Aorta (tissue), 5 donors: ENCODE measurements at regions not wholly inside any gene's neighbourhood (a gene's known extent, or its start where the extent isn't known, plus 50 kb on each side); places are given as distances from the start of the nearest gene placed in this dataset.

Experiments used
- ATAC-seq: fragments of 200-7000 bp; cut with Tn5 transposase; one replicate; pipeline ENCODE4 v1.9.1; 2022; ENCODE audit warnings: moderate library complexity; ENCODE audit not compliant: low FRiP score
- DNase-seq, 2 donors: peaks; one replicate each; pipeline ENCODE4 v3.0.0-alpha.2; 2020
- H3K27ac ChIP-seq, 2 donors: one replicate each; pipeline ENCODE4 v1.5.1; 2013; ENCODE audit warnings: low read length in 2 of 2, mild to moderate bottlenecking in 2 of 2, moderate library complexity in 2 of 2, control low read depth in 1 of 2, inconsistent platforms in 1 of 2, low read depth in 1 of 2
- H3K27me3 ChIP-seq, 2 donors: one replicate each; pipeline ENCODE4 v1.6.1; 2013; ENCODE audit warnings: control low read depth in 1 of 2, low read length in 1 of 2, mild to moderate bottlenecking in 1 of 2, moderate library complexity in 1 of 2; ENCODE audit not compliant: insufficient read depth in 2 of 2, control insufficient read depth in 1 of 2
- H3K36me3 ChIP-seq, 2 donors: one replicate each; pipeline ENCODE4 v1.6.1; 2013; ENCODE audit warnings: control low read depth in 1 of 2, low read length in 1 of 2, mild to moderate bottlenecking in 1 of 2; ENCODE audit not compliant: insufficient read depth in 2 of 2, control insufficient read depth in 1 of 2
- H3K4me1 ChIP-seq, 2 donors: one replicate each; pipeline ENCODE4 v1.6.1; 2013; ENCODE audit warnings: low read length in 2 of 2, control low read depth in 1 of 2, mild to moderate bottlenecking in 1 of 2, moderate library complexity in 1 of 2; ENCODE audit not compliant: insufficient read depth in 2 of 2, control insufficient read depth in 1 of 2
- H3K4me3 ChIP-seq, 2 donors: one replicate each; pipeline ENCODE4 v1.5.1; 2013; ENCODE audit warnings: low read length in 2 of 2, control low read depth in 1 of 2, mild to moderate bottlenecking in 1 of 2
- H3K9me3 ChIP-seq: one replicate; pipeline ENCODE4 v1.6.1; 2013; ENCODE audit warnings: mild to moderate bottlenecking, low read length; ENCODE audit not compliant: control insufficient read depth
- WGBS, 2 donors: extraction: QIAGEN DNeasy Blood & Tissue Kit; methylation state at CpG; one replicate each; pipeline ENCODE4 v1.1.7; 2013; 5-methylcytosine and 5-hydroxymethylcytosine counted together
- intact Hi-C, 2 donors: fragments of 100-400 bp; cut with DNase I; formaldehyde crosslinking; loops; one replicate each; pipeline versions ENCODE4 v1.14.2 to v1.15.0; 2022
- donor health status: healthy with polysubstance abuse.
- donor health status: Bipolar disorder and iron deficiency.
- donor health status: DM: no; HTN: no; CAD: no.
- donor health status: DM: no; HTN: no; CAD: no.
- donor health status: DM: yes; HTN: yes; CAD: no.

DNA sequence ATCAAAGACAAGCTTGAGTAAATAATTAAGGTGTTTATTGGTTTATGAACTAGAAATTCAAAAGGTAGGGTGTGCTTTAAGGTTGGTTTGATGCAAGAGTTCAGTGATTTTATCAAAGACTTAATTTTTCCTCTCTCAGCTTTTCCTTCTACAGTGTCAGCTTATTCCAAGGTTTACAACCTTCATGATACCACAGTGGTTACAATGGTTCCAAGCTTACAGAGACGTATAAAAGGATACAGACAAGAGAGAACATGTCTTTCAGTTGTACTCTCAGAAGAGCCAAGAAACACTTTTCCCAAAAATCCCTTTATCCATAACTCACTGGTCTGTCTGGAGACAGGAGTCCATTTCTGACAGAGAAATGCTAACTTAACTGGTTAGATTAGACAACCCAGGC lies 93.5 kb upstream of the LOC128125822 start:
- Histone ChIP-seq H3K27ac (no peak overlapping the region), H3K27me3 (no peaks in the 10 kb centered on the region), H3K4me3 (no peak overlapping the region), H3K4me1 (no peaks in the 10 kb centered on the region), H3K9me3 (no peaks in the 10 kb centered on the region), H3K36me3 (no peaks in the 10 kb centered on the region)
- no peak for ATAC-seq
- WGBS, 2 donors, result 63 to 73% methylated on average over 1 of the region's 1 CpG
- intact Hi-C loops, result loop anchor here in 1 of 2 donors (10.0 kb wide), 1 partner anchor 66 kb away; no protein-coding TSS in a partner anchor
- no peak for DNase-seq

- Histone ChIP-seq H3K27ac (no peak overlapping the region), H3K27me3 (no peaks in the 10 kb centered on the region), H3K4me1 (peaks cover 0 to 1% of the 10 kb centered on the region in 2 donors), H3K36me3 (no peaks in the 10 kb centered on the region), H3K4me3 (no peak overlapping the region), H3K9me3 (no peaks in the 10 kb centered on the region)
- intact Hi-C loops, result no loop called here
- DNase-seq (no peak), ATAC-seq (no peak)
- 83 to 84% methylated on average over 2 of the region's 2 CpGs for WGBS, 2 donors
Measured at GRCh38 chr6:63486196-63486595, 86.1 kb upstream of the LOC128125822 start.

DNA sequence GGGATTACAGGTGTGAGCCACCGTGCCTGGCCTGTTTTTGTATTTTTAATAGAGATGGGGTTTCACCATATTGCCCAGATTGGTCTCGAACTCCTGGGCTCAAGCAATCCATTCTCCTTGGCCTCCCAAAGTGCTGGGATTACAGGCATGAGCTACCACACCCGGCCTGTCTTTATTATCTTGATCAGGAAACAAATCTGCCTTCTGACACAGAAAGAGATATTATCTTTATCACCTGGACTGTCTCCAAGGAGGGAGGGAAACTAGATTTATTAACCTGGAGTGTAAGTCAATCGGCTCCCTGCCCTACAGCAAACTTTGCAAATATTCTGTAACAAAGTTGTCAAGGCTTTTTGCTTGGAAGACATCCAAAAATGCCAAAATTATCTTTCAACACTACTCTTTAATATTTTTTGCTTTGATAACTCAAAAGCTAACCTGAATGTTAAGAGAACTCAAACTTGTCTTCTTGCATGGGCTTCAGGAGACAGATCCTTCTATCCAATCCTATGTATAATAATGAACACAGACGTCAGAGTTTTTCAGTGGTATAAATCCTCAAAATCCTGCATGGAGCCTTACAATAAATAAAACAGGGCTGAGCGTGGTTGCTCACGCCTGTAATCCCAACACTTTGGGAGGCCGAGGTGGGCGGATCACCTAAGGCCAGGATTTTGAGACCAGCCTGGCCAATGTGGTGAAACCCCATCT lies 85.0 kb upstream of the LOC128125822 start:
- Histone ChIP-seq H3K27ac (no peak overlapping the region), H3K36me3 (no peaks in the 10 kb centered on the region), H3K4me1 (peaks cover 0 to 1% of the 10 kb centered on the region in 2 donors), H3K27me3 (no peaks in the 10 kb centered on the region), H3K9me3 (no peaks in the 10 kb centered on the region), H3K4me3 (no peak overlapping the region)
- DNase-seq, result no peak
- 46 to 61% methylated on average over 9 of the region's 9 CpGs for WGBS, 2 donors
- ATAC-seq, result no peak
- intact Hi-C loops, result no loop called here

DNA sequence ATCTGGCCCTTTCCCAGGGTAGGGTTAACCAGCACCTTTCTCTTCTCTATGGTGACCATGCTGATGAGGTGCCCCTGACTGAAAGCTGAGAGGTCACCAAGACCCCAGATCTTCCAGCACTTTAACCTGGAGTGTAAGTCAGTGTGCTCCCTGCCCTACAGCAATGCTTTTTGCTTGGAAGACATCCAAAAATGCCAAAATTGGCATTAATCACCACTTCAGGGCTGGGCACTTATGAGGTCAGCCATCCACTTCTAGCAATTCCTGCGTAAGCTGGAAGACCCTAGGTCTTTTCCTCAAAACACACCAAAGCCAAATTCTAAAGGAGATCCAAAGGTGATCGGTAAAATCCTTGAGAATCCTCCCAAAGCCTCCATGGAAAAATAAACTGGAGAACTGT lies 81.2 kb upstream of the LOC128125822 start:
- intact Hi-C loops, result no loop called here

DNA sequence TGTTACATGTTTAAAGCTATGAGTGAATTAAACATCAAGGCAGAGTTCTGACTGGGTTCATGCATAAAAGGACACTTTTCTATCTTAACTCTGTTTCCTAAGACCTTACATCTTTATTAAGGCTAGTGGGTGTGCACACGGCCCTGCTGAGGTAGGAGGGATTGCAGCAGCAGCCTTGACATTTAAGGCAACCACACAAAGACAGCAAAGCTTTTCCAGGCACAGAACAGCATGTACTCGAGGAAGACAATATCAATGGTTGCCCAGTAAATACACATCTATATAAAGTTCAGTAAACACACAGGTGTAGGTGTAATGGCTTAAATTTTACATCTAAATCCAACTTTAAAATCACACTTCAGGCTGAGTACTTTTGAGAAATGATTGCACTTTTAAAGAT lies 79.8 kb upstream of the LOC128125822 start:
- Histone ChIP-seq H3K4me3 (no peak overlapping the region), H3K4me1 (no peaks in the 10 kb centered on the region), H3K9me3 (no peaks in the 10 kb centered on the region), H3K27ac (no peak overlapping the region), H3K27me3 (no peaks in the 10 kb centered on the region), H3K36me3 (no peaks in the 10 kb centered on the region)
- 17 to 35% methylated on average over 2 of the region's 2 CpGs for WGBS, 2 donors
- ATAC-seq (no peak), DNase-seq (no peak)
- intact Hi-C loops, result no loop called here

More for the DNA sequence above, 81.2 kb upstream of the LOC128125822 start:
- Histone ChIP-seq H3K4me1 (no peaks in the 10 kb centered on the region), H3K27ac (no peak overlapping the region), H3K36me3 (no peaks in the 10 kb centered on the region), H3K9me3 (no peaks in the 10 kb centered on the region), H3K4me3 (no peak overlapping the region), H3K27me3 (no peaks in the 10 kb centered on the region)
- ATAC-seq, result no peak
- no peak for DNase-seq
- WGBS, 2 donors, result 68 to 77% methylated on average over 2 of the region's 2 CpGs

DNA sequence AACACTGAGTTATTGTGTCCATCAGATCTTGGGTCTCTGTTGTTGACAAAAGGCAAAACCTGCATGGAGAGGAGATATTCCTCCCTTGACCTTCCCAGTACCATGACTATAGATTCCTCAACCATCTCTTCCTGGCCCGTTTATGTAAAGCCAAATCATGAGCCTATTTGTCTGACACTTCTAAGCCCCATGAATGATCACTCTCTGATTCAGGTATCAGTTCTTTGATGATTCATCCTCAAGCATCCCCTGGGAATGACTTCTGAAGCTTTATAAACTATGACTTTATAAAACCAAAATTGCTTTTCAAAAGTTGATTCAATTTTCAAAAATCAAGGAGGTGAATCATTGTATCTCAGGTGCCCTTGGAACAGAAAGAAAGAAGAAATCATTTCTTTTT lies 78.7 kb upstream of the LOC128125822 start:
- no peak for ATAC-seq
- intact Hi-C loops, result no loop called here
- no peak overlapping the region for H3K27ac ChIP-seq
- DNase-seq, result no peak
- no peaks in the 10 kb centered on the region for H3K36me3 ChIP-seq
- 64 to 80% methylated on average over 1 of the region's 1 CpG for WGBS, 2 donors
- H3K4me3 ChIP-seq, result no peak overlapping the region
- H3K4me1 ChIP-seq, result no peaks in the 10 kb centered on the region
- no peaks in the 10 kb centered on the region for H3K9me3 ChIP-seq
- no peaks in the 10 kb centered on the region for H3K27me3 ChIP-seq

- no peaks in the 10 kb centered on the region for H3K36me3 ChIP-seq
- DNase-seq, result no peak
- 75 to 82% methylated on average over 2 of the region's 2 CpGs for WGBS, 2 donors
- no peak overlapping the region for H3K4me3 ChIP-seq
- no peaks in the 10 kb centered on the region for H3K27me3 ChIP-seq
- no peaks in the 10 kb centered on the region for H3K9me3 ChIP-seq
- H3K4me1 ChIP-seq, result no peaks in the 10 kb centered on the region
- intact Hi-C loops, result no loop called here
- ATAC-seq, result no peak
- no peak overlapping the region for H3K27ac ChIP-seq
Measured at GRCh38 chr6:63496361-63496804, 75.9 kb upstream of the LOC128125822 start.

- Histone ChIP-seq H3K27ac (no peak overlapping the region), H3K36me3 (no peaks in the 10 kb centered on the region), H3K4me3 (no peak overlapping the region), H3K9me3 (no peaks in the 10 kb centered on the region), H3K4me1 (no peaks in the 10 kb centered on the region), H3K27me3 (no peaks in the 10 kb centered on the region)
- ATAC-seq (no peak), DNase-seq (no peak)
- intact Hi-C loops, result no loop called here
Measured at GRCh38 chr6:63502156-63502555, 70.1 kb upstream of the LOC128125822 start.

DNA sequence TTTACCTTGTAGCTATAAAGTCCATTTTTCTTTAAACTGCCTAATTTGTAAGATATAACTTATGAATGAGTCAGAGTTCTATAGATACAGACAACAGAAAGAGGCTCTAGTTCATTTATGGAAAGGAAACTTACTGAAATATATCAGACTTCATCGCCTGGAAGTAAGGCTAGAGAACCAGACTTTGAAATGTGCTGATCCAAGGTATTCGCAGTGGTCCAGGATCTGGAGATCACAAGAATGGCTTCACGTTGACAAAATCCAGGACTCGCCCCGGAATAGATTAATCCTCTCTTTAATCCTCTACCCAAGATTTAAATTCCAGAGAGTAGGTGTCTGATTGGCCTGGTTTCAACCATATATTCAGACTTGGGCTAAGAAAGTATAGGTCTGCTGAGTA lies 69.1 kb upstream of the LOC128125822 start:
- no peak overlapping the region for H3K27ac ChIP-seq
- WGBS, 2 donors, result 87 to 92% methylated on average over 5 of the region's 5 CpGs
- no peaks in the 10 kb centered on the region for H3K36me3 ChIP-seq
- H3K27me3 ChIP-seq, result no peaks in the 10 kb centered on the region
- DNase-seq, result no peak
- no peak for ATAC-seq
- no peak overlapping the region for H3K4me3 ChIP-seq
- no peaks in the 10 kb centered on the region for H3K4me1 ChIP-seq
- intact Hi-C loops, result no loop called here
- no peaks in the 10 kb centered on the region for H3K9me3 ChIP-seq
